ENCODE measurements at regions not wholly inside any gene's neighbourhood (a gene's known extent, or its start where the extent isn't known, plus 50 kb on each side); places are given as distances from the start of the nearest gene placed in this dataset.
"Not testable (repeated sequence)": the region's sequence is repeated elsewhere in the genome, so short reads cannot be mapped to it uniquely, and the experiment has no call there.

GRCh38 chr2:152273732-152274260 is 61.2 kb upstream of the FMNL2 start:
- not testable (repeated sequence) for DNase-seq

GRCh38 chr2:152277896-152278295 is 57.1 kb upstream of the FMNL2 start:
- not testable (repeated sequence) for DNase-seq

- DNase-seq = no peak
These were observed 56.4 kb upstream of the FMNL2 start for GRCh38 chr2:152278526-152278925.

- not testable (repeated sequence) for DNase-seq
These were observed 55.6 kb upstream of the FMNL2 start for GRCh38 chr2:152279367-152279766.

- DNase-seq = peak; percentile 17
These were observed 54.2 kb upstream of the FMNL2 start for GRCh38 chr2:152280780-152281179.

GRCh38 chr2:152283392-152283791 is 51.6 kb upstream of the FMNL2 start:
- no peak for DNase-seq

GRCh38 chr2:152284398-152284797 is 50.6 kb upstream of the FMNL2 start:
- DNase-seq = no peak

Data from inflammatory macrophage treated with lipopolysaccharide for 4 hours (primary cell).